ENCODE measurements at regions not wholly inside any gene's neighbourhood (a gene's known extent, or its start where the extent isn't known, plus 50 kb on each side); places are given as distances from the start of the nearest gene placed in this dataset.

DNA sequence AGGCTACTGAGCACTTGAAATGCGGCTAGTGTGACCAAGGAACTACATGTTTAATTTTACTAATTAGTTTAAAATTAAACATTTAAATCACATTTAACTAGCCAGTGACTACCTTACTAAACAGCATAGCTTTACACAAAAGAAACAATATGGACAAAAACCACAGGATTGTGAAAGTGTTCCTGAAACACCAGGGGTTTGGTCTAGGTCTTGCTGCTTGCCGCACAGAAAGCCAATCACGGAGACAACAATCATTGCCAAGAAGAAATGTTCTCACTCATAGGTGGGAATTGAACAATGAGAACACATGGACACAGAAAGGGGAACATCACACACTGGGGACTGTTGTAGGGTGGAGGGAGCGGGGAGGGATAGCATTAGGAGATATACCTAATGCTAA, 309.5 kb downstream of the C11orf87 start:
- H3K9me3 ChIP-seq (ENCODE audit: low read length), result no peaks in the 10 kb centered on the region
- 0 out of 2 replicates have a peak, but pooled peaks cover 6% of the 10 kb centered on the region for H3K4me1 ChIP-seq (ENCODE audit: insufficient read depth, low read length)
- TF ChIP-seq, protein P1, sequence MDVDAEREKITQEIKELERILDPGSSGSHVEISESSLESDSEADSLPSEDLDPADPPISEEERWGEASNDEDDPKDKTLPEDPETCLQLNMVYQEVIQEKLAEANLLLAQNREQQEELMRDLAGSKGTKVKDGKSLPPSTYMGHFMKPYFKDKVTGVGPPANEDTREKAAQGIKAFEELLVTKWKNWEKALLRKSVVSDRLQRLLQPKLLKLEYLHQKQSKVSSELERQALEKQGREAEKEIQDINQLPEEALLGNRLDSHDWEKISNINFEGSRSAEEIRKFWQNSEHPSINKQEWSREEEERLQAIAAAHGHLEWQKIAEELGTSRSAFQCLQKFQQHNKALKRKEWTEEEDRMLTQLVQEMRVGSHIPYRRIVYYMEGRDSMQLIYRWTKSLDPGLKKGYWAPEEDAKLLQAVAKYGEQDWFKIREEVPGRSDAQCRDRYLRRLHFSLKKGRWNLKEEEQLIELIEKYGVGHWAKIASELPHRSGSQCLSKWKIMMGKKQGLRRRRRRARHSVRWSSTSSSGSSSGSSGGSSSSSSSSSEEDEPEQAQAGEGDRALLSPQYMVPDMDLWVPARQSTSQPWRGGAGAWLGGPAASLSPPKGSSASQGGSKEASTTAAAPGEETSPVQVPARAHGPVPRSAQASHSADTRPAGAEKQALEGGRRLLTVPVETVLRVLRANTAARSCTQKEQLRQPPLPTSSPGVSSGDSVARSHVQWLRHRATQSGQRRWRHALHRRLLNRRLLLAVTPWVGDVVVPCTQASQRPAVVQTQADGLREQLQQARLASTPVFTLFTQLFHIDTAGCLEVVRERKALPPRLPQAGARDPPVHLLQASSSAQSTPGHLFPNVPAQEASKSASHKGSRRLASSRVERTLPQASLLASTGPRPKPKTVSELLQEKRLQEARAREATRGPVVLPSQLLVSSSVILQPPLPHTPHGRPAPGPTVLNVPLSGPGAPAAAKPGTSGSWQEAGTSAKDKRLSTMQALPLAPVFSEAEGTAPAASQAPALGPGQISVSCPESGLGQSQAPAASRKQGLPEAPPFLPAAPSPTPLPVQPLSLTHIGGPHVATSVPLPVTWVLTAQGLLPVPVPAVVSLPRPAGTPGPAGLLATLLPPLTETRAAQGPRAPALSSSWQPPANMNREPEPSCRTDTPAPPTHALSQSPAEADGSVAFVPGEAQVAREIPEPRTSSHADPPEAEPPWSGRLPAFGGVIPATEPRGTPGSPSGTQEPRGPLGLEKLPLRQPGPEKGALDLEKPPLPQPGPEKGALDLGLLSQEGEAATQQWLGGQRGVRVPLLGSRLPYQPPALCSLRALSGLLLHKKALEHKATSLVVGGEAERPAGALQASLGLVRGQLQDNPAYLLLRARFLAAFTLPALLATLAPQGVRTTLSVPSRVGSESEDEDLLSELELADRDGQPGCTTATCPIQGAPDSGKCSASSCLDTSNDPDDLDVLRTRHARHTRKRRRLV (CRISPR knock-in tag; IDR thresholded peaks at IDR 0.05), result no peak
- TF ChIP-seq TBX3 (IDR thresholded peaks at IDR 0.05; ENCODE audit: borderline replicate concordance), result no peak
- TF ChIP-seq, protein P2, sequence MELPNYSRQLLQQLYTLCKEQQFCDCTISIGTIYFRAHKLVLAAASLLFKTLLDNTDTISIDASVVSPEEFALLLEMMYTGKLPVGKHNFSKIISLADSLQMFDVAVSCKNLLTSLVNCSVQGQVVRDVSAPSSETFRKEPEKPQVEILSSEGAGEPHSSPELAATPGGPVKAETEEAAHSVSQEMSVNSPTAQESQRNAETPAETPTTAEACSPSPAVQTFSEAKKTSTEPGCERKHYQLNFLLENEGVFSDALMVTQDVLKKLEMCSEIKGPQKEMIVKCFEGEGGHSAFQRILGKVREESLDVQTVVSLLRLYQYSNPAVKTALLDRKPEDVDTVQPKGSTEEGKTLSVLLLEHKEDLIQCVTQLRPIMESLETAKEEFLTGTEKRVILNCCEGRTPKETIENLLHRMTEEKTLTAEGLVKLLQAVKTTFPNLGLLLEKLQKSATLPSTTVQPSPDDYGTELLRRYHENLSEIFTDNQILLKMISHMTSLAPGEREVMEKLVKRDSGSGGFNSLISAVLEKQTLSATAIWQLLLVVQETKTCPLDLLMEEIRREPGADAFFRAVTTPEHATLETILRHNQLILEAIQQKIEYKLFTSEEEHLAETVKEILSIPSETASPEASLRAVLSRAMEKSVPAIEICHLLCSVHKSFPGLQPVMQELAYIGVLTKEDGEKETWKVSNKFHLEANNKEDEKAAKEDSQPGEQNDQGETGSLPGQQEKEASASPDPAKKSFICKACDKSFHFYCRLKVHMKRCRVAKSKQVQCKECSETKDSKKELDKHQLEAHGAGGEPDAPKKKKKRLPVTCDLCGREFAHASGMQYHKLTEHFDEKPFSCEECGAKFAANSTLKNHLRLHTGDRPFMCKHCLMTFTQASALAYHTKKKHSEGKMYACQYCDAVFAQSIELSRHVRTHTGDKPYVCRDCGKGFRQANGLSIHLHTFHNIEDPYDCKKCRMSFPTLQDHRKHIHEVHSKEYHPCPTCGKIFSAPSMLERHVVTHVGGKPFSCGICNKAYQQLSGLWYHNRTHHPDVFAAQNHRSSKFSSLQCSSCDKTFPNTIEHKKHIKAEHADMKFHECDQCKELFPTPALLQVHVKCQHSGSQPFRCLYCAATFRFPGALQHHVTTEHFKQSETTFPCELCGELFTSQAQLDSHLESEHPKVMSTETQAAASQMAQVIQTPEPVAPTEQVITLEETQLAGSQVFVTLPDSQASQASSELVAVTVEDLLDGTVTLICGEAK (IDR thresholded peaks at IDR 0.05), result no peak
- TF ChIP-seq, protein P2 (CRISPR knock-in tag; IDR thresholded peaks at IDR 0.05), result no peak
- no peak overlapping the region for H3K27ac ChIP-seq (ENCODE audit: extremely low read length, insufficient read depth, low read length)
- H2AFZ ChIP-seq (ENCODE audit: low read length), result no peak overlapping the region
- ATAC-seq, result no peak
- H4K20me1 ChIP-seq (ENCODE audit: insufficient read depth, low read length), result no peaks in the 10 kb centered on the region
- no peak overlapping the region for H3K4me3 ChIP-seq (replicated peaks in 1 of 3; ENCODE audit: insufficient read depth in 1 of 3, low read depth in 2 of 3, low read length in 3 of 3)
- FAIRE-seq, result no peak
- WGBS (ENCODE audit: low lambda C conversion rate), result 15% methylated on average over 4 of the region's 4 CpGs
- H3K4me2 ChIP-seq (ENCODE audit: low read depth, low read length), result no peak overlapping the region
- no TSS peak for BruUV-seq (replicated peaks)
- CTCF ChIA-PET (ENCODE audit: low intra/inter-chr PET ratio, low total read pairs), result no interaction called here
- POLR2A ChIA-PET, result no interaction called here
- H3K36me3 ChIP-seq (replicated peaks in 1 of 2; ENCODE audit: control insufficient read depth in 1 of 2, insufficient read depth in 2 of 2, low read length in 2 of 2), result no peaks in the 10 kb centered on the region
- no peak overlapping the region for H3K9ac ChIP-seq (ENCODE audit: insufficient read depth, low read depth, low read length)
- intact Hi-C loops (cut with micrococcal nuclease; ENCODE audit: unreplicated experiment) (no loop called here), in situ Hi-C loops (cut with HindIII; ENCODE audit: extremely low pct_ligation_motif_present, low pct_unique_long_range_greater_than_20kb) (no loop called here)
- H3K79me2 ChIP-seq (ENCODE audit: insufficient read depth, low read length), result no peaks in the 10 kb centered on the region
- no peaks in the 10 kb centered on the region for H3K27me3 ChIP-seq (ENCODE audit: control insufficient read depth in 1 of 2, insufficient read depth in 2 of 2, low read length in 2 of 2)
- no peak for DNase-seq (ENCODE audit: low spot score)

Data from HepG2 (cell line).